Bronchial epithelial cell (primary cell): ENCODE measurements at regions not wholly inside any gene's neighbourhood (a gene's known extent, or its start where the extent isn't known, plus 50 kb on each side); places are given as distances from the start of the nearest gene placed in this dataset.

ENCODE experiments used
- DNase-seq: peaks from one replicate; pipeline ENCODE4 v3.0.0-alpha.2; 2010; ENCODE audit warnings: low read depth
- FAIRE-seq: peaks from 2 replicates; lab custom pipeline; 2011; peaks lifted over from hg19 to GRCh38; lab: Jason Lieb, UNC
- H3K27me3 ChIP-seq: 2 replicates; pipeline ENCODE4 v1.5.1; 2011; ENCODE audit warnings: low read length; ENCODE audit not compliant: control insufficient read depth, insufficient read depth
- H3K36me3 ChIP-seq: 2 replicates; pipeline ENCODE4 v1.5.1; 2011; ENCODE audit warnings: low read length; ENCODE audit not compliant: control insufficient read depth, insufficient read depth
- H3K4me3 ChIP-seq: 2 replicates; pipeline ENCODE4 v1.5.1; 2011; ENCODE audit warnings: mild to moderate bottlenecking, low read depth, low read length, control low read depth
- CTCF ChIP-seq: IDR thresholded peaks from 2 replicates; pipeline ENCODE4 v1.5.1; 2011; ENCODE audit warnings: mild to moderate bottlenecking, moderate library complexity, low read length, control low read depth, inconsistent platforms; ENCODE audit not compliant: insufficient read depth, severe bottlenecking

DNA sequence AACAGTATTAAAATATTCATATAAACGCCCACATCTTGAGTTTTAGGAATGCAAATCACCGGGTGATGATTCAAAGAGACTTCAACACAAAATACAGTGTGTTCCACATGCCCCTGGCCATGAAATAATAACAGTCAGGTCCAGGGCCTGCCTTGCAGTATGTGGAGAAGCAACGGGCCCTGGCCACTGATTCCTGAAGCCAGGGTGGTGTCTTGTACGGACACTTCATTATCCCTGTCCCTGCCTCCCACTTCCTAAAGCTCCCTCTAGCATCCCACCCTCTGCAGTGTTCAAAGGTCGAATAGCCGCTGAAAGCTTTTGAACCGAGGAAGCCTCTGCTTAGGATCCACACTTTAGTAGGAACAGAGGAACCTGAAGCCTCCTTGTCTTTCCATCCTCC, 50.4 kb upstream of the PCSK6 start:
- Histone ChIP-seq H3K36me3 (no peaks in the 10 kb centered on the region), H3K4me3 (no peak overlapping the region), H3K27me3 (no peaks in the 10 kb centered on the region)
- FAIRE-seq: no peak
- no peak for TF ChIP-seq CTCF
- DNase-seq: no peak

- FAIRE-seq (no peak), DNase-seq (no peak)
- H3K4me3 ChIP-seq: no peak overlapping the region
- H3K27me3 ChIP-seq: no peaks in the 10 kb centered on the region
- no peak for TF ChIP-seq CTCF
- H3K36me3 ChIP-seq: no peaks in the 10 kb centered on the region
Observed at GRCh38 chr15:101539492-101539891, 50.0 kb upstream of the PCSK6 start.
